ENCODE measurements at regions not wholly inside any gene's neighbourhood (a gene's known extent, or its start where the extent isn't known, plus 50 kb on each side); places are given as distances from the start of the nearest gene placed in this dataset.
"Not testable (repeated sequence)": the region's sequence is repeated elsewhere in the genome, so short reads cannot be mapped to it uniquely, and the experiment has no call there.

DNA sequence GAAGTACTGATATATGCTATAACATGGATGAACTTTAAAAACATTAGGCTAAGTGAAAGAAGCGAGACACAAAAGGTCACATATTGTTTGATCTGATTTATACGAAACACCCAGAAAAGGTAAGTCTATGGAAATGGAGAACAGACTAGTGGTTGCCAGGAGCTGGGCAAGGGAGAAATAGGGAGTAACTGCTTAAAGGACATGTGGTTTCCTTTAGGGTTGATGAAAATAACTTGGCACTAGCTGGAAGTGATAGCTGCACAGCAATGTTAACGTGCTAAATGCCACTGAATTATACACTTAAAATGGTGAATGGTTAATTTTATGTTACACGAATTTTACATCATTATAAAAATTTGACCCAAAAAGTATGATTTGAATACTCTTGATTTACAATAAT is 147.7 kb downstream of the SPATA31A1 start:
- not testable (repeated sequence) for H2BK120ac ChIP-seq (ENCODE audit: insufficient read depth, low read length, poor library complexity); H4K8ac ChIP-seq (ENCODE audit: low read depth, low read length); H3K23ac ChIP-seq (ENCODE audit: low read length); H3K14ac ChIP-seq (ENCODE audit: low read length); H3K4me3 ChIP-seq (ENCODE audit: low read depth, low read length); H3K4me1 ChIP-seq (ENCODE audit: control insufficient read depth in 1 of 2, insufficient read depth in 2 of 2, low read length in 2 of 2); H3K9me3 ChIP-seq (ENCODE audit: insufficient read depth, low read depth, low read length); DNase-seq; H3K4ac ChIP-seq (ENCODE audit: low read depth, low read length); H3K36me3 ChIP-seq (ENCODE audit: control insufficient read depth in 1 of 2, insufficient read depth in 2 of 2, low read length in 2 of 2); H2AFZ ChIP-seq (ENCODE audit: insufficient read depth, low read length, poor library complexity); H3K27ac ChIP-seq (ENCODE audit: low read depth, low read length); H3K27me3 ChIP-seq (ENCODE audit: insufficient read depth, low read length); H4K12ac ChIP-seq (ENCODE audit: low read depth, low read length); H2AK5ac ChIP-seq (ENCODE audit: low read length); H2BK5ac ChIP-seq (ENCODE audit: low read depth, low read length, poor library complexity); H3K79me2 ChIP-seq (ENCODE audit: control insufficient read depth, insufficient read depth, low read length, poor library complexity); H3K9ac ChIP-seq (ENCODE audit: low read length); H3K18ac ChIP-seq (ENCODE audit: low read length); H3K4me2 ChIP-seq (ENCODE audit: low read length); H2BK12ac ChIP-seq (ENCODE audit: low read length); H3K79me1 ChIP-seq (ENCODE audit: low read length); H4K91ac ChIP-seq (ENCODE audit: low read depth, low read length)
- no CpG with 5 or more reads among the region's 4 CpGs for WGBS (ENCODE audit: extremely low coverage, insufficient coverage, insufficient read length)

- H3K9ac ChIP-seq (ENCODE audit: low read length); H3K23ac ChIP-seq (ENCODE audit: low read length); H3K18ac ChIP-seq (ENCODE audit: low read length); H3K4me2 ChIP-seq (ENCODE audit: low read length); H2BK12ac ChIP-seq (ENCODE audit: low read length); DNase-seq; H3K79me1 ChIP-seq (ENCODE audit: low read length); H3K4me1 ChIP-seq (ENCODE audit: control insufficient read depth in 1 of 2, insufficient read depth in 2 of 2, low read length in 2 of 2); H4K91ac ChIP-seq (ENCODE audit: low read depth, low read length); H2BK5ac ChIP-seq (ENCODE audit: low read depth, low read length, poor library complexity); H3K9me3 ChIP-seq (ENCODE audit: insufficient read depth, low read depth, low read length); H3K36me3 ChIP-seq (ENCODE audit: control insufficient read depth in 1 of 2, insufficient read depth in 2 of 2, low read length in 2 of 2); H4K8ac ChIP-seq (ENCODE audit: low read depth, low read length); H3K79me2 ChIP-seq (ENCODE audit: control insufficient read depth, insufficient read depth, low read length, poor library complexity); H3K14ac ChIP-seq (ENCODE audit: low read length); H3K4me3 ChIP-seq (ENCODE audit: low read depth, low read length); H4K12ac ChIP-seq (ENCODE audit: low read depth, low read length); H3K27ac ChIP-seq (ENCODE audit: low read depth, low read length); H2AK5ac ChIP-seq (ENCODE audit: low read length); H2AFZ ChIP-seq (ENCODE audit: insufficient read depth, low read length, poor library complexity); H3K4ac ChIP-seq (ENCODE audit: low read depth, low read length); H2BK120ac ChIP-seq (ENCODE audit: insufficient read depth, low read length, poor library complexity); H3K27me3 ChIP-seq (ENCODE audit: insufficient read depth, low read length): not testable (repeated sequence)
- no CpG with 5 or more reads among the region's 9 CpGs for WGBS (ENCODE audit: extremely low coverage, insufficient coverage, insufficient read length)
These were observed 172.0 kb downstream of the SPATA31A1 start for GRCh38 chr9:39527387-39528029.

GRCh38 chr9:39532597-39532996 is 177.1 kb downstream of the SPATA31A1 start:
- not testable (repeated sequence) for H3K27me3 ChIP-seq (ENCODE audit: insufficient read depth, low read length); H4K91ac ChIP-seq (ENCODE audit: low read depth, low read length); H3K9me3 ChIP-seq (ENCODE audit: insufficient read depth, low read depth, low read length); H3K4me2 ChIP-seq (ENCODE audit: low read length); H3K4me1 ChIP-seq (ENCODE audit: control insufficient read depth in 1 of 2, insufficient read depth in 2 of 2, low read length in 2 of 2); H3K79me2 ChIP-seq (ENCODE audit: control insufficient read depth, insufficient read depth, low read length, poor library complexity); H3K9ac ChIP-seq (ENCODE audit: low read length); H4K8ac ChIP-seq (ENCODE audit: low read depth, low read length); H3K4me3 ChIP-seq (ENCODE audit: low read depth, low read length); H3K23ac ChIP-seq (ENCODE audit: low read length); H3K36me3 ChIP-seq (ENCODE audit: control insufficient read depth in 1 of 2, insufficient read depth in 2 of 2, low read length in 2 of 2); H3K4ac ChIP-seq (ENCODE audit: low read depth, low read length); DNase-seq; H2AFZ ChIP-seq (ENCODE audit: insufficient read depth, low read length, poor library complexity); H3K27ac ChIP-seq (ENCODE audit: low read depth, low read length); H3K14ac ChIP-seq (ENCODE audit: low read length); H2AK5ac ChIP-seq (ENCODE audit: low read length); H3K79me1 ChIP-seq (ENCODE audit: low read length); H4K12ac ChIP-seq (ENCODE audit: low read depth, low read length); H2BK120ac ChIP-seq (ENCODE audit: insufficient read depth, low read length, poor library complexity); H3K18ac ChIP-seq (ENCODE audit: low read length); H2BK12ac ChIP-seq (ENCODE audit: low read length); H2BK5ac ChIP-seq (ENCODE audit: low read depth, low read length, poor library complexity)
- WGBS (ENCODE audit: extremely low coverage, insufficient coverage, insufficient read length) = no CpG with 5 or more reads among the region's 6 CpGs

DNA sequence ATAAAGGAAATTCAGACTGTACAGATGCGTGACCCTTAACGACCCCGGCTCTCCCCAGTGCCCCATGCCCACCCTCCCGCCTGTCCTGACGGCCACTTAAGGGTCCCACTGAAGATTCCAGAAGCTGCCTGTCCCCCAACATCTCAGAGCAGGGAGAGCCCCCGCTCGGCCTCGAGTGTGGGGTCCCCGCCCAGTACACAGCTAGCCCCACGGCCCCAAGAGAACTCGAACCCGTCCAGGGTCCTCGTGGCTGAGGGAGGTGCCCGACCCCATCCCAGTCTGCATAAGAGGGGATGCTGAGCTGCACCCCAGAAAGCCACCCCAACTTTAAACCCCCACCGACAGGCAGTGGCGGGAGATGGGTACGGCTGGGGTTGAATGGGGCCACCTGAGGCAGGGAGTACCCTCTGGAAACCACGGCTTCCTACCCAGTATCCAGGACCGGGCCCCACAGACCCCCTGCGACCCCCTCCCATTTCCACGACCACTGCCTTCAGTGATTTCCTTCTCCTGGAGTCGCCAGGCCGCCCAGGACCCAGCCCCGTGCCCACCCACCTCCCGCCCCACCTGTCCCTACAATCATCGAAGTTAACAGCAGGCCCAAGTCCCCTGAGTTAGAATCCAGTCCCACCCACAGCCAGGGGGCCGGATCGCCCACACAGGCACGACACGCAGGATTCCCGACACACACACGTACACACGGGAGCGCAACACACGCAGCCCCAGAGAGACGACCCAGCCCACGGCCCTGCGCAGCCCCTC is 177.7 kb downstream of the SPATA31A1 start:
- not testable (repeated sequence) for H4K8ac ChIP-seq (ENCODE audit: low read depth, low read length); H3K9ac ChIP-seq (ENCODE audit: low read length); H3K36me3 ChIP-seq (ENCODE audit: control insufficient read depth in 1 of 2, insufficient read depth in 2 of 2, low read length in 2 of 2); H3K79me2 ChIP-seq (ENCODE audit: control insufficient read depth, insufficient read depth, low read length, poor library complexity); H3K9me3 ChIP-seq (ENCODE audit: insufficient read depth, low read depth, low read length); DNase-seq; H3K14ac ChIP-seq (ENCODE audit: low read length); H3K4me3 ChIP-seq (ENCODE audit: low read depth, low read length); H4K12ac ChIP-seq (ENCODE audit: low read depth, low read length); H2BK120ac ChIP-seq (ENCODE audit: insufficient read depth, low read length, poor library complexity); H3K27ac ChIP-seq (ENCODE audit: low read depth, low read length); H3K79me1 ChIP-seq (ENCODE audit: low read length); H2BK12ac ChIP-seq (ENCODE audit: low read length); H2AK5ac ChIP-seq (ENCODE audit: low read length); H3K4ac ChIP-seq (ENCODE audit: low read depth, low read length); H3K4me2 ChIP-seq (ENCODE audit: low read length); H3K4me1 ChIP-seq (ENCODE audit: control insufficient read depth in 1 of 2, insufficient read depth in 2 of 2, low read length in 2 of 2); H4K91ac ChIP-seq (ENCODE audit: low read depth, low read length); H2BK5ac ChIP-seq (ENCODE audit: low read depth, low read length, poor library complexity); H2AFZ ChIP-seq (ENCODE audit: insufficient read depth, low read length, poor library complexity); H3K18ac ChIP-seq (ENCODE audit: low read length); H3K27me3 ChIP-seq (ENCODE audit: insufficient read depth, low read length); H3K23ac ChIP-seq (ENCODE audit: low read length)
- WGBS (ENCODE audit: extremely low coverage, insufficient coverage, insufficient read length) = no CpG with 5 or more reads among the region's 38 CpGs
